Pons (tissue), 1 donor: ENCODE measurements at regions not wholly inside any gene's neighbourhood (a gene's known extent, or its start where the extent isn't known, plus 50 kb on each side); places are given as distances from the start of the nearest gene placed in this dataset.

Experiments
- DNase-seq: peaks from one replicate; pipeline ENCODE4 v3.0.0-alpha.2; 2016; ENCODE audit warnings: low spot score

DNA sequence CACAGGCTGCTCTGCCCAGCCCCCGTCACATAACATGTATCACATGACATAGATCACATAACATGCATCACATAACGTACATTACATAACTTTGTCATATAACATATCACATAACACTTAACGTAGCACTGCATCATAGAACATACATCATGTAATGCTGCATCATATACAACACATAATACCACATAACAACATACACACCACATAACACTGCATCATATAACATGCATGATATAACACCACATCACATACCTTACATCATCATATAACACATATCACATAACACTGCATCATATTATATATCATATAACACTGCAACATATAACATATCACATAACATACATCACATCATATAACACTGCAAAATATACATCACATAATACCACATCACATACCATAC, 83.8 kb downstream of the AXIN2 start:
- DNase-seq = no peak

DNA sequence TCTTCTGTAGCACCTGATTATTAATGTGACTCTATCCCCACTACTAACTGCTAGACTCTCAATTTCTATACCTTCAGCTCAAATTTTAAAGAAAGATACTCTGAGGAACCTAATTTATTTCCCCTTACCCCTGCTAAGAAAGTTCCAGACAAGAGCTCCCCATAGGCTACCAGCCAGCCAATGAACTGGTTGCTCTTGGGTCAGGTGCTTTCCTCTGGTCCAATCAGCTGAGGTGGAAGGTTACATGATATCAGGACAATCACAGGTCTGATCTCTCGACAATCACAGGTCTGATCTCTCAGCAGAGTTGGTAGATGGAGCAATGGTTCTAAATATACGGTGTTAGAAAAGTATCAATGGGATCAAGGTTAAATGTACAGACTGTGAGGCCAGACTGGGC, 86.8 kb downstream of the AXIN2 start:
- no peak for DNase-seq

DNA sequence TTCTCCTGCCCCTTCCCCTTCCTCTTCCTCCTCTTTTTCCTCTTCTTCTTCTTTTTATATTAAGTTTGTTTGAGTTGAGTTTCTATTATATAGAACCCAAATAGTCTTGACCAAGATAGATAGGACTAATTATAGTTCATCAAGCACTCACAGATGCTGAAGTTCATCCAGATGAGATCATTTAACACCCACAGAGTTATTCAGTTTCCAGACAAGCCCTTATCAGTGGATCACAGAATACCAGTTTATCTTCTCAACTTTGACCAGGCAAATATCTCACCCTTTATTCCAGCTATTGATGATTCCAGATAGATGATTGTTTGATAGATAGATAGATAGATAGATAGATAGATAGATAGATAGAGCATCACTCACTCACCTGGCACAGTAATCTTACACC, 87.5 kb downstream of the AXIN2 start:
- DNase-seq = no peak

- no peak for DNase-seq
These were observed 88.1 kb downstream of the AXIN2 start for GRCh38 chr17:65473363-65473762.

GRCh38 chr17:65472666-65473309, 88.7 kb downstream of the AXIN2 start:
- no peak for DNase-seq

GRCh38 chr17:65470783-65471182, 90.7 kb downstream of the AXIN2 start:
- DNase-seq = no peak

- DNase-seq = no peak
These were observed 93.1 kb downstream of the AXIN2 start for GRCh38 chr17:65468321-65468720.

DNA sequence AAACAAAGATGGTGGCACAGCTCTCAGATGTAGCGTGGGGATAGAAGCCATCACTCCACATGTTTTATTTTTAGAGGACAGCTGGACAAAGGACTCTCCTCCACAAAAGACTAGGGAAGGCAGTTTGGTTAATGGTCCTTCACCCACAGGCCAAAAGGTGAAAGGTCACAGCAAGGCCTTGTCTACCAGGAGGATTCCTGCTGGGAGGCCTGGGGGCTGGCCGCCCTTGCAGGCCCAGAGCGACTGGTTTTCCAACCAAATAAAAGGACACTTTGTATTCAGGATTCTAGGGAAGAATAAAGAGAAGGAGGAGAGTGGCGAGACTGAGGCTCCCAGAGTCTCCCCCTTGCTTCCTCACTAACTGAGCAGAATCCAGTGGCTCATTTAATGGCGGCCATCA, 94.3 kb downstream of the AXIN2 start:
- DNase-seq = no peak

DNA sequence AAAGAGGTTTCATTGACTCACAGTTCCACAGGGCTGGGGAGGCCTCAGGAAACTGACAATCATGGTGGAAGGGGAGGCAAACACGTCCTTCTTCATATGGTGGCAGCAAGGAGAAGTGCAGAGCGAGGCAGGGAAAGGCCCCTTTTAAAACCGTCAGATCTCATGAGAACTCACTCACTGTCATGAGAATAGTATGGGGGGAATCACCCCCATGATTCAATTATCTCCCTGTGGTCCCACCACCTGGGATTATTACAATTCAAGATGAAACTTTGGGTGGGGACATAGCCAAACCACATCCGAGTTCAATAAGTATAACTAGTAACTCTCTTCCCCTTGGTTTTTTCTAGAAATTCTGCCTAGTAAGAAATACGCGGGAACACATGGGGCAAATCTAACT, 94.9 kb downstream of the AXIN2 start:
- DNase-seq = no peak

DNA sequence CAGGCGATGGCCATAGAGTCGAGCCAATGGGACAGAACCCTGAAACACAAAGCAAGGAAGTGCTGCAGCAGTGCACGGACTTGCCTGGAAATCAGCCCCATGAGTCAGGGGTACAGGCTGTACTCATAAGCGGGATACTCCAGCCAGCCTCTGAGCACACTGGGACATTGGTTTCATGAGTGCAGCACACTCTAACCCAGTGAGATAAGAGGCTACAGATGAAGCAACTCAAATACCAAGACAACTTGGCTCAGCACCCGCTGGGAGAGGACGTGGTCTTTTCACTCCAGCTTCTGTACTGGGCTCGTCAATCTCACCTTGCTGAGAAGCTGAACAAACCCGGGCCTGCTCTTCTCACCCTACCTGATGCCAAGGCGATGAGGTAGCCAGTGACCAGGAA, 98.2 kb downstream of the AXIN2 start:
- no peak for DNase-seq

GRCh38 chr17:65459677-65460347, 101.6 kb downstream of the AXIN2 start:
- no peak for DNase-seq

DNA sequence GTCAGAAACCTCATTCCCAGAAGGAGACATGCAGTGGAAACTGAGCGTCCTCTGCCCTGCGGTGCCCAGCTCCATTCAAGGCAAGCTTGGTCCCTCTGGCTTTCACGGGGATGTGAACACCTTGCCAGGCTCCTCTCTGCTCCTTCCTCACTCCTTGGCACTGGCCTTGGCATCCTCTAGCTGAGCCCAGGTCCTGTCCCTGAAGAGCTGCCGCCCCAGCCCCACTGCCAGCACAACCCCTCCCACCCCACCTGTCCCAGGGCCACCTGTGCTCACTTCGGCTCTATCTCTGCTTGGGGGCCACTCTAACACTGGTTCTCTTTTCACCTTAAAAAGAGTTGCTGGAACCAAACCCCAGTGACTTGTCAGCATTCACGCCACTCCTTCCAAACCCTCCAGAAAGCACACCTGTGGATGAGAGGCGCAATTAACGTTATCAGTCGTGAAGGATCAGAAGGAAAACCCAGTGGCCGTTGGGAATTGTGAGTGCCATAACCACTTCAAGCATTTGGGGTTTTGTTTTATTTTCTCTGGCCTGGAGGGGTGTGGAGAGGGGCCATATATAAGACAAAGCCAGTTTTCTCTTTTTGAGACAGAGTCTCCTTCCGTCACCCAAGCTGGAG, 103.7 kb downstream of the AXIN2 start:
- DNase-seq = no peak

DNA sequence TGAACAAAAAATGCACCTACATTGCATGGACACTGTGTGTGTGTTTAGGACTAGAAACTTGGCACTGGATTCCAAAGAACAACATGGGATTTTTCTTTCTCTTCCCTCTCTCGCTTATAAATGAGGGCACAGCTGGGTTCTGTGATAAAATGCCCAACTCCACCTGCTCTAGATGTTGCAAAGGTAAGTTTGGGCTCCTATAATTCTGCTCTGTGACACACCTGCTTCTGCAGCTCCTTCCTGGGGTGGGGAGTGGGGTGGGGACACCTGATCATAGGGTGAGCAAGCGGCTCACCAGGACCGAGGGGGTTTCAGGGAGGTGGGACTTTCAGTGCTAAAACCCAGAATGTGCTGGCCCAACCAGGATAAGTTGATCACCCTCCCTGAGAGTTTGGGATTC, 104.3 kb downstream of the AXIN2 start:
- DNase-seq = no peak

- no peak for DNase-seq
These were observed 104.9 kb downstream of the AXIN2 start for GRCh38 chr17:65456368-65457151.

GRCh38 chr17:65455972-65456343, 105.5 kb downstream of the AXIN2 start:
- DNase-seq = peak; percentile 23

GRCh38 chr17:65455154-65455971, 106.1 kb downstream of the AXIN2 start:
- DNase-seq = no peak

DNA sequence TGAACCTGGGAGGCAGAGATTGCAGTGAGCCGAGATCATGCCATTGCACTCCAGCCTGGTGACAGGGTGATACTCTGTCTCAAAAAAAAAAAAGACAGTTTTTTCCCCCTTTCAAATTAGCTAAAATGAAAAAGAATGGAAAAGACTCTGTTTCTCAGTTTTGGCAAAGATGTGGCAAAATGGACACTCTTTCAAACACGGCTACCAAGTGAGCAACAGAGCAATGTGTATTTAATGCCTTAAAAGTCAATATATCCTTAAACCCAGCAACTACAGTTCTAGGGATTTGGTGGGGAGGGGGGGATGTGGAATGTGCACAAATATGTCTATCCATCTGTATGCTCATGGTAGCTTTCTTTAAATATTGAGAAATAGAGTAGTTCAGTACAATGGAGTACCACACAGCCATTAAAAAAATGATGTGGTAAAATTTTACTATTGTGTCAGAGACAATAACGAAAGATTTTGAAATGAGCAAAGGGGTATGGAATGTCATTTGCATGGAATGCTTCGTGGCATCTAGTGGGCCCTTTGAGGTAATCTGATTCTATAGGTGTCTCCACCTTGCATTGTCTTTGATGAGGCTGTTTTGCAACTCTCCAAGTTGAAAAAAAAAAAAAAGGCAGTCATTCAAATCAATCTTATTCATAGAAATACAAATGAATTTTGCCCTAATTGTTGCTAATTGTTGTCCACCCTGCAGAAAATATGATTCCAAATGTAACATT, 108.1 kb downstream of the AXIN2 start:
- DNase-seq = no peak

DNA sequence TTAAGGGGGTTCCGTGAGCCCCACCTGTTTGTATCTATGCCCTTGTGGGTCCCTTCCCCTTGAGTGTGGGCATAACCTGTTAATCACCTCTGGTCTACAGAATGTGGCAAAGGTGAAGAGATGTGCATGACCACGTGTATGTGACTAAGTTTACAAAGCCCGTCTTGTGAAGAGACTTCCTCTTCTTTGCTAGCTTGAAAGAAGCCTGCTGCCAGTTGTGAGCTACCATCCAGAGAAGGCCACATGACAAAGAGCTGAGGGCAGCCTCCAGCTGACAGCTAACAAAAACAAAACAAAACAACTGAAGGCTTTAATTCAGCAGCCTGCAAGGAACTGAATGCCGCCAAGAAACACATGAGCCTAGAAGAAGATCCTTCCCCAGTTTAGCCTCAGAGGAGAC, 112.0 kb downstream of the AXIN2 start:
- DNase-seq = no peak

- no peak for DNase-seq
These were observed 113.6 kb downstream of the AXIN2 start for GRCh38 chr17:65447823-65448222.

DNA sequence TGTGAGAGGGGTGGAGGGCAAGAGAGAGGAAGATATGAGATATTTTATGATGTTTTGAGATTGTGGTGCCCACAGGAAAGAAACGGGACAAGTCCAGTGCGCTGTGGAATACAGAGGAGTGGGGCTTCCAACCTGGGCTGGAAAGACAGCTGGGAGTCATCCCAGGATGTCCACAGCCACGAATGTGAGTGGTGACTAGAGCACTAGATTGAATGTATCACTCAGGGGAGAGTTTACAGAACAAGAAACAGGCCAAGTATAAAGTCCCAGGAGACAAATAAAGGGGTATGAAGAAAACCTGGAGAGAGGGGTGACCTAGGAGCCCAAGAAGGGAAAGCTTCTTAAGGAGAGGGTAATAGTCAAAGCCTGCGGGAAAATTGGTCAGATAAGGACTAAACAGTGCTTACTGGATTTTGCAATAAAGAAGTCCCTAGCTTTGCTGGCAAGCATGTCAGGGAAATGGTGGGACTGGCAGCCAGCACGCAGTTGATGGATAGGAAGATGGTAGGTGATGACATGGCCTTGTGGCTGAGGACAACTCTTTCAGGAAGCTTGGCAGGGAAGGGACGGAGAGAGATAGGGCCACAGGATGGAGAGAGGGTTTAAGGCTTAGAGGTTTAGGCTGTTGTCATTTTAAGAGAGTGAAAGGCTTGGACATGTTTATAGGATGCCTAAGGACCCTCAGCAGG, 114.5 kb downstream of the AXIN2 start:
- no peak for DNase-seq

- peak; percentile 8 for DNase-seq
These were observed 115.4 kb downstream of the AXIN2 start for GRCh38 chr17:65446043-65446442.
